DND-41 (cell line): ENCODE measurements at regions not wholly inside any gene's neighbourhood (a gene's known extent, or its start where the extent isn't known, plus 50 kb on each side); places are given as distances from the start of the nearest gene placed in this dataset.

Experiments
- EZH2 ChIP-seq: IDR thresholded peaks from 3 replicates; pipeline ENCODE4 v1.6.1; 2012; ENCODE audit warnings: borderline replicate concordance, low read depth, mild to moderate bottlenecking, moderate library complexity, low read length, inconsistent platforms; ENCODE audit not compliant: severe bottlenecking
- TF ChIP-seq, protein P1 (sequence below): IDR thresholded peaks from 2 replicates; pipeline ENCODE4 v1.5.1; 2012; ENCODE audit warnings: borderline replicate concordance, low read length, moderate library complexity, mild to moderate bottlenecking; ENCODE audit not compliant: poor library complexity, severe bottlenecking; ENCODE audit errors: extremely low read depth

DNA sequence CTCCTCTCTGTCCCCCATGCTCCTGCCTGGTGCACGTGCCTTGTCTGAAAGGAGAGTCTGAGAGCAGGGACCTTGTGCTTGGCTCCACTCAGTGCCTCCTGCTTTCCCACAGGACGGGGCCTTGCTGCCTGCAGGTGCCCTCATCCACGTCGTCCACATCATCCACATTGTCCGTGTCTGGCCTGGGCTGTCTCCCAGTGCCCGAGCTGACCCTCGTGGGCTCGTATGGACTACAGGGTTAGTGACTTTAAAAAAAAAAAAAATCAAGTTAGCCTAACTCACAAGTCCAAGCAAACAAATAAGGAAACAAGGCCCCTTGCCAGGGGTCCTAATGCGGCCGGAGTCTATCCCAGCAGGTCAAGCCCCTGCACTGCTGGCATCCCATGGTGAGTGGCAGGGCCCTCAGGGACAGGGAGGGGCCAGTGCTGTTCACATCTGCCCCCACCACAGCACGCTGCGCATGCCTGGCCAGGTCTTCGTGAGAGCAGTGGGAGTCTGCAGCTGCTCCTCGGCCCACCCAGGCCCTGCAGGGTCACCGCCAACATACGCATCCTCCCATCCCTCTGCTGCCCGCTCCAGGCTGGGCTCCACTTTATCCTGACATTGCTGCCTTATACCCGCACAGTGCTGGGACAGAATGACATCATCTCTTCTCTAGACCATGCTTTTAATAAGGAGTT lies 232.6 kb downstream of the NDUFA10 start:
- TF ChIP-seq, protein P1, sequence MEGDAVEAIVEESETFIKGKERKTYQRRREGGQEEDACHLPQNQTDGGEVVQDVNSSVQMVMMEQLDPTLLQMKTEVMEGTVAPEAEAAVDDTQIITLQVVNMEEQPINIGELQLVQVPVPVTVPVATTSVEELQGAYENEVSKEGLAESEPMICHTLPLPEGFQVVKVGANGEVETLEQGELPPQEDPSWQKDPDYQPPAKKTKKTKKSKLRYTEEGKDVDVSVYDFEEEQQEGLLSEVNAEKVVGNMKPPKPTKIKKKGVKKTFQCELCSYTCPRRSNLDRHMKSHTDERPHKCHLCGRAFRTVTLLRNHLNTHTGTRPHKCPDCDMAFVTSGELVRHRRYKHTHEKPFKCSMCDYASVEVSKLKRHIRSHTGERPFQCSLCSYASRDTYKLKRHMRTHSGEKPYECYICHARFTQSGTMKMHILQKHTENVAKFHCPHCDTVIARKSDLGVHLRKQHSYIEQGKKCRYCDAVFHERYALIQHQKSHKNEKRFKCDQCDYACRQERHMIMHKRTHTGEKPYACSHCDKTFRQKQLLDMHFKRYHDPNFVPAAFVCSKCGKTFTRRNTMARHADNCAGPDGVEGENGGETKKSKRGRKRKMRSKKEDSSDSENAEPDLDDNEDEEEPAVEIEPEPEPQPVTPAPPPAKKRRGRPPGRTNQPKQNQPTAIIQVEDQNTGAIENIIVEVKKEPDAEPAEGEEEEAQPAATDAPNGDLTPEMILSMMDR, result no peak
- no peak for TF ChIP-seq EZH2
